OCI-LY3 (cell line): ENCODE measurements at regions not wholly inside any gene's neighbourhood (a gene's known extent, or its start where the extent isn't known, plus 50 kb on each side); places are given as distances from the start of the nearest gene placed in this dataset.

Experiments used
- CTCF ChIP-seq: fragments of 200-600, 300-600 bp; sonication (generic); IDR thresholded peaks from 2 replicates; pipeline ENCODE4 v1.5.1; 2014; ENCODE audit warnings: antibody characterized with exemption, low read length, low read depth
- EZH2phosphoT487 ChIP-seq: fragments of 200-600 bp; shearing (Covaris generic); IDR thresholded peaks from 2 replicates; pipeline ENCODE4 v1.6.1; 2018; ENCODE audit warnings: antibody characterized with exemption, mixed run types, low read depth

DNA sequence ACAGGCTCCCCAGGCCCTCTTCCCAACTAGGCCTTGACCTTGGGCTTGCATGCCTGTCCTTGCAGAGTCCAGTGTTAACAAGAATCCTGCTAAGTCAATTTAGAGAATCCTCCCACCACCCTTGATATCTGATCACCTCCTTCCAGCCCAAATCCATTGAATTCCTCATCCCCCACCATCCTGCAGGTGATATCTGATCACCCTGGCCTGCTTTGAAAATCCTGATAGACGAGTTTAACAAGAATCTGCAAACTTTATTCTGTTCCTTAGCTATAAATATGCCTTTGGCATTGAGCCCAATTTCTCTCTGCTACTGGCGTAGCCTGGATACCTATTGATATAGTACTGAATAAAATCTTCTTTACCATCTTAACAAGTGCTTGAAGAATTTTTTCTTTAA is 125.5 kb downstream of the DIRAS2 start:
- TF ChIP-seq CTCF = no peak
- TF ChIP-seq EZH2phosphoT487 = no peak
